H1 (cell line): ENCODE measurements at regions not wholly inside any gene's neighbourhood (a gene's known extent, or its start where the extent isn't known, plus 50 kb on each side); places are given as distances from the start of the nearest gene placed in this dataset.

ENCODE experiments used
- CTCF ChIA-PET: fragments of 300-600 bp; sonication (Branson Sonifier 250); formaldehyde crosslinking; loops from one replicate; lab custom pipeline; 2021; ENCODE audit not compliant: partially characterized antibody; lab: Charles Lee
- POLR2A ChIA-PET: fragments of 300-600 bp; sonication (Branson Sonifier 250); formaldehyde crosslinking; loops from one replicate; lab custom pipeline; 2021; ENCODE audit warnings: inconsistent platforms; ENCODE audit not compliant: partially characterized antibody; lab: Charles Lee
- DNase-seq, 2 experiments: peaks; one replicate each; pipeline versions ENCODE4 v3.0.0 to v3.0.0-alpha.2; 2010 to 2022; ENCODE audit warnings: low spot score in 2 of 2, low read depth in 1 of 2, mixed read lengths in 1 of 2
- FAIRE-seq: peaks from 2 replicates; lab custom pipeline; 2011; peaks lifted over from hg19 to GRCh38; lab: Jason Lieb, UNC
- H2AFZ ChIP-seq: 2 replicates; pipeline ENCODE4 v1.8.1; 2012; ENCODE audit warnings: low read length, inconsistent platforms
- H2AK5ac ChIP-seq: 2 replicates; pipeline ENCODE4 v1.6.1; 2013; ENCODE audit warnings: low read depth, low read length
- H2BK120ac ChIP-seq: replicated peaks from 2 replicates; pipeline ENCODE3; 2013; ENCODE audit warnings: low read depth, low read length, inconsistent platforms
- H2BK12ac ChIP-seq: 2 replicates; pipeline ENCODE4 v1.6.1; 2013; ENCODE audit warnings: low read depth, low read length
- H2BK15ac ChIP-seq: 2 replicates; pipeline ENCODE4 v1.6.1; 2013; ENCODE audit warnings: low read length
- H2BK20ac ChIP-seq: 2 replicates; pipeline ENCODE4 v1.6.1; 2013; ENCODE audit warnings: low read length
- H2BK5ac ChIP-seq: 2 replicates; pipeline ENCODE4 v1.6.1; 2013; ENCODE audit warnings: low read depth, low read length
- H3K14ac ChIP-seq: 2 replicates; pipeline ENCODE4 v1.6.1; 2013; ENCODE audit warnings: inconsistent platforms; ENCODE audit not compliant: insufficient read length
- H3K18ac ChIP-seq: 2 replicates; pipeline ENCODE4 v1.6.1; 2013; ENCODE audit warnings: low read length; ENCODE audit errors: extremely low read depth
- H3K23ac ChIP-seq: 2 replicates; pipeline ENCODE4 v1.6.1; 2013; ENCODE audit warnings: inconsistent platforms; ENCODE audit not compliant: insufficient read length
- H3K23me2 ChIP-seq: 2 replicates; pipeline ENCODE4 v1.6.1; 2013; ENCODE audit warnings: low read depth, low read length
- H3K27ac ChIP-seq: 2 replicates; pipeline ENCODE4 v1.6.1; 2011; ENCODE audit warnings: low read depth, low read length, inconsistent platforms
- H3K27me3 ChIP-seq, 4 experiments: replicated peaks in 1 of 4; 1 replicate in 1 of 4; 2 replicates in 3 of 4; pipeline versions ENCODE4 v1.6.1 to v1.8.1; 2011 to 2013; ENCODE audit warnings: low read length in 3 of 4, mild to moderate bottlenecking in 3 of 4, inconsistent platforms in 2 of 4, mixed read lengths in 2 of 4, moderate library complexity in 1 of 4; ENCODE audit not compliant: control insufficient read depth in 3 of 4, insufficient read depth in 3 of 4; ENCODE audit errors: extremely low read depth in 1 of 4
- H3K36me3 ChIP-seq, 4 experiments: 2 replicates each; pipeline versions ENCODE4 v1.6.1 to v1.8.1; 2011 to 2013; ENCODE audit warnings: mild to moderate bottlenecking in 4 of 4, low read length in 3 of 4, moderate library complexity in 2 of 4, control low read depth in 1 of 4, inconsistent platforms in 1 of 4; ENCODE audit not compliant: insufficient read depth in 4 of 4, control insufficient read depth in 2 of 4
- H3K4ac ChIP-seq: replicated peaks from 2 replicates; pipeline ENCODE3; 2013; ENCODE audit warnings: low read length, low read depth, mixed read lengths, inconsistent platforms; ENCODE audit not compliant: insufficient read length
- H3K4me1 ChIP-seq, 4 experiments: replicated peaks in 1 of 4; 1 replicate in 1 of 4; 2 replicates in 3 of 4; pipeline versions ENCODE4 v1.6.1 to v1.8.1; 2011 to 2013; ENCODE audit warnings: low read length in 3 of 4, inconsistent platforms in 2 of 4, mixed read lengths in 1 of 4; ENCODE audit not compliant: insufficient read depth in 4 of 4, control insufficient read depth in 3 of 4
- H3K4me2 ChIP-seq, 2 experiments: 2 replicates each; pipeline versions ENCODE4 v1.6.1 to v1.8.1; 2011 to 2013; ENCODE audit warnings: low read depth in 2 of 2, low read length in 2 of 2, control low read depth in 1 of 2, inconsistent platforms in 1 of 2, mild to moderate bottlenecking in 1 of 2; ENCODE audit not compliant: insufficient read depth in 1 of 2
- H3K4me3 ChIP-seq, 4 experiments: fragments of 200-600, 300-600 bp in 1 of 4; sonication (generic), shearing (Covaris generic), sonication (Bioruptor Twin) in 1 of 4; 2 replicates each; pipeline versions ENCODE4 v1.5.1 to v1.8.1; 2011 to 2016; ENCODE audit warnings: low read length in 4 of 4, low read depth in 3 of 4, control low read depth in 2 of 4, inconsistent platforms in 2 of 4, mild to moderate bottlenecking in 2 of 4, mixed read lengths in 1 of 4, moderate library complexity in 1 of 4; ENCODE audit not compliant: insufficient read depth in 2 of 4; ENCODE audit errors: extremely low read depth in 1 of 4
- H3K56ac ChIP-seq: replicated peaks from 2 replicates; pipeline ENCODE3; 2013; ENCODE audit warnings: low read depth, mild to moderate bottlenecking, mixed read lengths, low read length, inconsistent platforms; ENCODE audit not compliant: insufficient read length
- H3K79me1 ChIP-seq: 2 replicates; pipeline ENCODE4 v1.6.1; 2013; ENCODE audit warnings: low read depth, low read length, control low read depth
- H3K79me2 ChIP-seq, 2 experiments: 2 replicates each; pipeline versions ENCODE4 v1.6.1 to v1.8.1; 2012 to 2013; ENCODE audit warnings: low read length in 2 of 2, mild to moderate bottlenecking in 2 of 2, inconsistent platforms in 1 of 2; ENCODE audit not compliant: insufficient read depth in 2 of 2, control insufficient read depth in 1 of 2
- H3K9ac ChIP-seq, 4 experiments: replicated peaks in 1 of 4; 1 replicate in 1 of 4; 2 replicates in 3 of 4; pipeline versions ENCODE4 v1.6.1 to v1.8.1; 2011 to 2013; ENCODE audit warnings: low read depth in 3 of 4, low read length in 3 of 4, control low read depth in 2 of 4, mild to moderate bottlenecking in 2 of 4, moderate library complexity in 2 of 4, inconsistent platforms in 1 of 4; ENCODE audit errors: extremely low read depth in 1 of 4
- H3K9me3 ChIP-seq, 2 experiments: 2 replicates each; pipeline versions ENCODE4 v1.6.1 to v1.8.1; 2012 to 2013; ENCODE audit warnings: mild to moderate bottlenecking in 2 of 2, moderate library complexity in 2 of 2, control low read depth in 1 of 2, inconsistent platforms in 1 of 2, low read depth in 1 of 2, low read length in 1 of 2, mixed read lengths in 1 of 2; ENCODE audit not compliant: insufficient read depth in 2 of 2
- H4K20me1 ChIP-seq, 2 experiments: replicated peaks in 1 of 2; 2 replicates each; pipeline versions ENCODE3 to v1.8.1; 2011 to 2013; ENCODE audit warnings: inconsistent platforms in 2 of 2, low read length in 2 of 2, mild to moderate bottlenecking in 1 of 2; ENCODE audit not compliant: insufficient read depth in 2 of 2, control insufficient read depth in 1 of 2
- H4K5ac ChIP-seq: 2 replicates; pipeline ENCODE4 v1.6.1; 2013; ENCODE audit warnings: low read length, low read depth, mixed read lengths, inconsistent platforms; ENCODE audit not compliant: insufficient read length
- H4K8ac ChIP-seq: 2 replicates; pipeline ENCODE4 v1.8.0; 2013; ENCODE audit warnings: mild to moderate bottlenecking, moderate library complexity, low read length, inconsistent platforms; ENCODE audit not compliant: insufficient read depth; ENCODE audit errors: extremely low read depth
- H4K91ac ChIP-seq: replicated peaks from 2 replicates; pipeline ENCODE3; 2013; ENCODE audit warnings: low read length, mixed read lengths, inconsistent platforms; ENCODE audit not compliant: insufficient read length
- CREB1 ChIP-seq: IDR thresholded peaks from 2 replicates; pipeline ENCODE4 v1.6.1; 2012; ENCODE audit warnings: inconsistent platforms
- WGBS, 2 experiments: shearing (Covaris generic) in 1 of 2; methylation state at CpG; one replicate each; pipeline versions ENCODE4 v1.1.6 to v1.1.7; 2013 to 2015; ENCODE audit warnings: low lambda C conversion rate in 2 of 2, mixed read lengths in 2 of 2, inconsistent platforms in 1 of 2, low coverage in 1 of 2, missing lambda C conversion rate in 1 of 2; ENCODE audit not compliant: insufficient replicate concordance in 2 of 2, insufficient coverage in 1 of 2, insufficient read length in 1 of 2; ENCODE audit errors: extremely low coverage in 1 of 2, missing lambda C conversion rate in 1 of 2; 5-methylcytosine and 5-hydroxymethylcytosine counted together

- no peak overlapping the region for H3K56ac ChIP-seq
- no peak overlapping the region for H2BK12ac ChIP-seq
- no peak overlapping the region for H2AK5ac ChIP-seq
- no peak overlapping the region for H3K14ac ChIP-seq
- whole genome bisulfite sequencing, 2 experiments, result 83% methylated on average over 5 of the region's 5 CpGs; no CpG with 5 or more reads in 1 of the 2 experiments
- H3K79me1 ChIP-seq, result no peaks in the 10 kb centered on the region
- H3K9ac ChIP-seq, result no peak overlapping the region
- no peak overlapping the region for H2AFZ ChIP-seq
- no peak overlapping the region for H4K91ac ChIP-seq
- no peaks in the 10 kb centered on the region for H4K20me1 ChIP-seq
- H4K5ac ChIP-seq, result no peak overlapping the region
- no peak overlapping the region for H3K27ac ChIP-seq
- no peaks in the 10 kb centered on the region for H3K27me3 ChIP-seq
- no peaks in the 10 kb centered on the region for H3K79me2 ChIP-seq
- ChIA-PET CTCF (interaction anchor here (0.8 to 1.3 kb wide), 3 partner anchors 15 to 171 kb away, joined by 4 read pairs; no protein-coding TSS in a partner anchor), POLR2A (interaction anchor here (0.9 kb wide), 1 partner anchor 77 kb away, joined by 3 read pairs; no protein-coding TSS in a partner anchor)
- H3K9me3 ChIP-seq, result no peaks in the 10 kb centered on the region
- H3K36me3 ChIP-seq, result no peaks in the 10 kb centered on the region
- no peak overlapping the region for H3K4ac ChIP-seq
- H2BK15ac ChIP-seq, result no peak overlapping the region
- no peak overlapping the region for H3K4me3 ChIP-seq
- no peak for DNase-seq
- H2BK120ac ChIP-seq, result no peak overlapping the region
- no peaks in the 10 kb centered on the region for H3K23me2 ChIP-seq
- H4K8ac ChIP-seq, result no peak overlapping the region
- TF ChIP-seq CREB1, result no peak
- TF ChIP-seq, all 59 proteins: peak for 0
- no peak for FAIRE-seq
- H2BK5ac ChIP-seq, result no peak overlapping the region
- H2BK20ac ChIP-seq, result no peak overlapping the region
- H3K23ac ChIP-seq, result no peak overlapping the region
- H3K4me1 ChIP-seq, result no peaks in the 10 kb centered on the region
- no peak overlapping the region for H3K4me2 ChIP-seq
- H3K18ac ChIP-seq, result no peak overlapping the region
Measured at GRCh38 chr1:182315167-182315556, 76.4 kb downstream of the GLUL start.
